GM21529 (cell line): ENCODE measurements at regions not wholly inside any gene's neighbourhood (a gene's known extent, or its start where the extent isn't known, plus 50 kb on each side); places are given as distances from the start of the nearest gene placed in this dataset.
"Not testable (repeated sequence)": the region's sequence is repeated elsewhere in the genome, so short reads cannot be mapped to it uniquely, and the experiment has no call there.

ENCODE experiments used
- ATAC-seq: cut with Tn5 transposase; IDR thresholded peaks from one replicate; pipeline ENCODE4 v1.9.1; 2021; ENCODE audit not compliant: unreplicated experiment

- no peak for ATAC-seq
Measured at GRCh38 chr4:149983931-149984330, 94.3 kb upstream of the DCLK2 start.

- no peak for ATAC-seq
Measured at GRCh38 chr4:149985981-149986380, 92.3 kb upstream of the DCLK2 start.

- ATAC-seq, result no peak
Measured at GRCh38 chr4:149986917-149987316, 91.3 kb upstream of the DCLK2 start.

- ATAC-seq, result no peak
Measured at GRCh38 chr4:149987330-149988086, 90.7 kb upstream of the DCLK2 start.

- no peak for ATAC-seq
Measured at GRCh38 chr4:149988087-149988410, 90.2 kb upstream of the DCLK2 start.

GRCh38 chr4:149993030-149993429 lies 85.2 kb upstream of the DCLK2 start:
- no peak for ATAC-seq

GRCh38 chr4:149995134-149995756 lies 83.0 kb upstream of the DCLK2 start:
- ATAC-seq, result no peak

GRCh38 chr4:149997881-149998421 lies 80.3 kb upstream of the DCLK2 start:
- peak; percentile 73 for ATAC-seq

GRCh38 chr4:149999485-150000074 lies 78.7 kb upstream of the DCLK2 start:
- ATAC-seq, result no peak

GRCh38 chr4:150001815-150002214 lies 76.4 kb upstream of the DCLK2 start:
- no peak for ATAC-seq

- no peak for ATAC-seq
Measured at GRCh38 chr4:150002561-150002960, 75.7 kb upstream of the DCLK2 start.

- ATAC-seq, result no peak
Measured at GRCh38 chr4:150004481-150004880, 73.8 kb upstream of the DCLK2 start.

GRCh38 chr4:150005537-150005936 lies 72.7 kb upstream of the DCLK2 start:
- ATAC-seq, result no peak

- no peak for ATAC-seq
Measured at GRCh38 chr4:150006197-150006596, 72.0 kb upstream of the DCLK2 start.

- ATAC-seq, result no peak
Measured at GRCh38 chr4:150007512-150007911, 70.7 kb upstream of the DCLK2 start.

GRCh38 chr4:150008546-150008945 lies 69.7 kb upstream of the DCLK2 start:
- no peak for ATAC-seq

- no peak for ATAC-seq
Measured at GRCh38 chr4:150009533-150009932, 68.7 kb upstream of the DCLK2 start.

- peak; percentile 83 for ATAC-seq
Measured at GRCh38 chr4:150010525-150011126, 67.6 kb upstream of the DCLK2 start.

GRCh38 chr4:150012851-150013360 lies 65.3 kb upstream of the DCLK2 start:
- ATAC-seq, result no peak

GRCh38 chr4:150015910-150016309 lies 62.3 kb upstream of the DCLK2 start:
- not testable (repeated sequence) for ATAC-seq

- ATAC-seq, result not testable (repeated sequence)
Measured at GRCh38 chr4:150016621-150017020, 61.6 kb upstream of the DCLK2 start.

- ATAC-seq, result no peak
Measured at GRCh38 chr4:150018257-150018656, 60.0 kb upstream of the DCLK2 start.
